Astrocyte (in vitro differentiated cells and primary cell): ENCODE measurements at regions not wholly inside any gene's neighbourhood (a gene's known extent, or its start where the extent isn't known, plus 50 kb on each side); places are given as distances from the start of the nearest gene placed in this dataset.

Experiments
- DNase-seq: peaks from one replicate; pipeline ENCODE4 v3.0.0-alpha.2; 2010; ENCODE audit warnings: low read depth
- FAIRE-seq: peaks from 2 replicates; lab custom pipeline; 2011; peaks lifted over from hg19 to GRCh38; lab: Jason Lieb, UNC
- H2AFZ ChIP-seq: 2 replicates; pipeline ENCODE4 v1.6.0; 2012; ENCODE audit warnings: low read depth, low read length, inconsistent platforms
- H3K27ac ChIP-seq: 2 replicates; pipeline ENCODE4 v1.5.1; 2011; ENCODE audit warnings: low read depth, low read length, inconsistent platforms
- H3K27me3 ChIP-seq: 2 replicates; pipeline ENCODE4 v1.6.0; 2011; ENCODE audit warnings: low read length, inconsistent platforms; ENCODE audit not compliant: insufficient read depth
- H3K36me3 ChIP-seq: 2 replicates; pipeline ENCODE4 v1.5.1; 2011; ENCODE audit warnings: low read length, inconsistent platforms; ENCODE audit not compliant: insufficient read depth
- H3K4me1 ChIP-seq: 2 replicates; pipeline ENCODE4 v1.5.1; 2011; ENCODE audit warnings: low read length, inconsistent platforms; ENCODE audit not compliant: insufficient read depth
- H3K4me2 ChIP-seq: 2 replicates; pipeline ENCODE4 v1.6.0; 2012; ENCODE audit warnings: low read length, inconsistent platforms
- H3K4me3 ChIP-seq: 2 replicates; pipeline ENCODE4 v1.5.1; 2011; ENCODE audit warnings: low read depth, mild to moderate bottlenecking, low read length, inconsistent platforms; ENCODE audit not compliant: insufficient read depth
- H3K79me2 ChIP-seq: 2 replicates; pipeline ENCODE4 v1.6.0; 2012; ENCODE audit warnings: mild to moderate bottlenecking, low read length, inconsistent platforms; ENCODE audit not compliant: insufficient read depth
- H3K9ac ChIP-seq: 2 replicates; pipeline ENCODE4 v1.6.0; 2012; ENCODE audit warnings: mild to moderate bottlenecking, low read length, inconsistent platforms
- H3K9me3 ChIP-seq: 2 replicates; pipeline ENCODE4 v1.5.1; 2012; ENCODE audit warnings: low read depth, mild to moderate bottlenecking, low read length, inconsistent platforms; ENCODE audit not compliant: insufficient read depth
- H4K20me1 ChIP-seq: 2 replicates; pipeline ENCODE4 v1.6.0; 2012; ENCODE audit warnings: low read length, inconsistent platforms; ENCODE audit not compliant: insufficient read depth
- H3K27ac Mint-ChIP-seq: one replicate; pipeline ENCODE4 v1.8.0; 2021; ENCODE audit warnings: mild to moderate bottlenecking, mixed read lengths; ENCODE audit not compliant: unreplicated experiment
- H3K27me3 Mint-ChIP-seq: one replicate; pipeline ENCODE4 v1.8.0; 2021; ENCODE audit warnings: low read depth, mixed read lengths; ENCODE audit not compliant: unreplicated experiment
- H3K36me3 Mint-ChIP-seq: one replicate; pipeline ENCODE4 v1.8.0; 2021; ENCODE audit warnings: low read depth, mixed read lengths; ENCODE audit not compliant: unreplicated experiment
- H3K4me1 Mint-ChIP-seq: one replicate; pipeline ENCODE4 v1.8.0; 2021; ENCODE audit warnings: low read depth, mixed read lengths; ENCODE audit not compliant: unreplicated experiment
- H3K4me3 Mint-ChIP-seq: one replicate; pipeline ENCODE4 v1.8.0; 2021; ENCODE audit warnings: mild to moderate bottlenecking, moderate library complexity, mixed read lengths; ENCODE audit not compliant: unreplicated experiment
- H3K9me3 Mint-ChIP-seq: one replicate; pipeline ENCODE4 v1.8.0; 2021; ENCODE audit warnings: mild to moderate bottlenecking, mixed read lengths; ENCODE audit not compliant: unreplicated experiment
- CTCF ChIP-seq: IDR thresholded peaks from 2 replicates; pipeline ENCODE4 v1.5.1; 2011; ENCODE audit warnings: low read depth, mild to moderate bottlenecking, inconsistent platforms, low read length, moderate library complexity; ENCODE audit not compliant: insufficient read depth
- EZH2 ChIP-seq: IDR thresholded peaks from 2 replicates; pipeline ENCODE4 v1.6.1; 2012; ENCODE audit warnings: mild to moderate bottlenecking, low read length, inconsistent platforms; ENCODE audit not compliant: insufficient read depth

GRCh38 chr12:38016602-38017001, 300.0 kb upstream of the ALG10B start:
- Histone ChIP-seq H3K9ac (no peak overlapping the region), H2AFZ (no peak overlapping the region), H3K9me3 (no peaks in the 10 kb centered on the region), H3K4me1 (no peaks in the 10 kb centered on the region), H4K20me1 (no peaks in the 10 kb centered on the region), H3K36me3 (no peaks in the 10 kb centered on the region), H3K79me2 (no peaks in the 10 kb centered on the region), H3K4me3 (no peak overlapping the region), H3K27ac (no peak overlapping the region), H3K27me3 (no peaks in the 10 kb centered on the region), H3K4me2 (no peak overlapping the region)
- Mint-ChIP-seq H3K36me3 (no peaks in the 10 kb centered on the region), H3K27me3 (no peaks in the 10 kb centered on the region), H3K4me3 (no peak overlapping the region), H3K9me3 (no peaks in the 10 kb centered on the region), H3K4me1 (no peaks in the 10 kb centered on the region), H3K27ac (no peak overlapping the region)
- no peak for TF ChIP-seq EZH2
- TF ChIP-seq CTCF: no peak
- no peak for DNase-seq
- FAIRE-seq: no peak

- Histone ChIP-seq H3K4me1 (no peaks in the 10 kb centered on the region), H3K9ac (no peak overlapping the region), H2AFZ (no peak overlapping the region), H3K36me3 (no peaks in the 10 kb centered on the region), H3K79me2 (no peaks in the 10 kb centered on the region), H3K4me3 (no peak overlapping the region), H3K4me2 (no peak overlapping the region), H3K27me3 (no peaks in the 10 kb centered on the region), H3K27ac (no peak overlapping the region), H3K9me3 (peaks cover 4% of the 10 kb centered on the region), H4K20me1 (no peaks in the 10 kb centered on the region)
- Mint-ChIP-seq H3K4me3 (no peak overlapping the region), H3K27ac (no peak overlapping the region), H3K36me3 (no peaks in the 10 kb centered on the region), H3K9me3 (peaks cover 2% of the 10 kb centered on the region), H3K4me1 (no peaks in the 10 kb centered on the region), H3K27me3 (no peaks in the 10 kb centered on the region)
- FAIRE-seq (no peak), DNase-seq (no peak)
- TF ChIP-seq EZH2 (no peak), CTCF (no peak)
These were observed 290.7 kb upstream of the ALG10B start for GRCh38 chr12:38025916-38026315.

- TF ChIP-seq EZH2: no peak
- no peak for TF ChIP-seq CTCF
- no peak for FAIRE-seq
- H4K20me1 ChIP-seq: no peaks in the 10 kb centered on the region
- no peak overlapping the region for H3K27ac ChIP-seq
- H3K27me3 Mint-ChIP-seq: no peaks in the 10 kb centered on the region
- H3K4me1 Mint-ChIP-seq: no peaks in the 10 kb centered on the region
- no peak overlapping the region for H3K9ac ChIP-seq
- peaks cover 26% of the 10 kb centered on the region for H3K9me3 ChIP-seq
- no peaks in the 10 kb centered on the region for H3K4me1 ChIP-seq
- H3K4me3 Mint-ChIP-seq: no peak overlapping the region
- peaks cover 4% of the 10 kb centered on the region for H3K36me3 Mint-ChIP-seq
- no peaks in the 10 kb centered on the region for H3K79me2 ChIP-seq
- H3K4me3 ChIP-seq: no peak overlapping the region
- DNase-seq: no peak
- H2AFZ ChIP-seq: no peak overlapping the region
- no peak overlapping the region for H3K27ac Mint-ChIP-seq
- no peaks in the 10 kb centered on the region for H3K27me3 ChIP-seq
- no peaks in the 10 kb centered on the region for H3K36me3 ChIP-seq
- H3K9me3 Mint-ChIP-seq: peaks cover 35% of the 10 kb centered on the region
- H3K4me2 ChIP-seq: no peak overlapping the region
These were observed 263.5 kb upstream of the ALG10B start for GRCh38 chr12:38053113-38053512.
